OCI-LY1 (cell line): ENCODE measurements at regions not wholly inside any gene's neighbourhood (a gene's known extent, or its start where the extent isn't known, plus 50 kb on each side); places are given as distances from the start of the nearest gene placed in this dataset.

Experiments used
- H2AFZ ChIP-seq: fragments of 200-600 bp; sonication (generic), shearing (Covaris generic); 2 replicates; pipeline ENCODE4 v1.6.0; 2014; ENCODE audit warnings: antibody characterized with exemption, mild to moderate bottlenecking, low read length
- H3F3A ChIP-seq: fragments of 200-600 bp; sonication (generic), shearing (Covaris generic); 2 replicates; pipeline ENCODE4 v1.6.0; 2014; ENCODE audit warnings: mild to moderate bottlenecking, antibody characterized with exemption, low read length, moderate library complexity; ENCODE audit not compliant: insufficient read depth
- H3K27ac ChIP-seq: fragments of 200-600 bp; sonication (generic); 2 replicates; pipeline ENCODE4 v1.5.1; 2014; ENCODE audit warnings: low read length, mixed run types, mild to moderate bottlenecking, low read depth; ENCODE audit not compliant: poor library complexity, severe bottlenecking
- H3K27me3 ChIP-seq: fragments of 200-600 bp; sonication (generic); 2 replicates; pipeline ENCODE4 v1.6.0; 2014; ENCODE audit warnings: antibody characterized with exemption, mild to moderate bottlenecking, low read length, moderate library complexity; ENCODE audit not compliant: insufficient read depth
- H3K36me3 ChIP-seq: fragments of 200-600 bp; sonication (generic); 2 replicates; pipeline ENCODE4 v1.6.1; 2014; ENCODE audit warnings: mild to moderate bottlenecking, antibody characterized with exemption, low read length, moderate library complexity, mixed read lengths; ENCODE audit not compliant: insufficient read depth
- H3K4me1 ChIP-seq: fragments of 200-600 bp; sonication (generic); 2 replicates; pipeline ENCODE4 v1.5.1; 2014; ENCODE audit warnings: mild to moderate bottlenecking, low read length, moderate library complexity; ENCODE audit not compliant: insufficient read depth, severe bottlenecking
- H3K4me2 ChIP-seq: fragments of 200-600 bp; sonication (generic), shearing (Covaris generic); 2 replicates; pipeline ENCODE4 v1.6.1; 2014; ENCODE audit warnings: low read length
- H3K4me3 ChIP-seq: fragments of 200-600 bp; sonication (generic); 2 replicates; pipeline ENCODE4 v1.5.1; 2014; ENCODE audit warnings: low read length, low read depth, mild to moderate bottlenecking, mixed read lengths; ENCODE audit not compliant: poor library complexity, severe bottlenecking
- H3K79me2 ChIP-seq: fragments of 200-600 bp; shearing (Covaris generic); 2 replicates; pipeline ENCODE4 v1.6.1; 2016; ENCODE audit warnings: mixed run types, low read length, mixed read lengths; ENCODE audit not compliant: insufficient read depth
- H3K9ac ChIP-seq: fragments of 200-600 bp; sonication (generic), shearing (Covaris generic); 2 replicates; pipeline ENCODE4 v1.6.1; 2014; ENCODE audit warnings: mild to moderate bottlenecking, low read length, mixed read lengths
- H3K9me2 ChIP-seq: fragments of 200-600 bp; sonication (generic), shearing (Covaris generic); 2 replicates; pipeline ENCODE4 v1.6.1; 2014; ENCODE audit warnings: low read depth, mild to moderate bottlenecking, low read length, mixed read lengths
- H3K9me3 ChIP-seq: fragments of 200-600 bp; shearing (Covaris generic); 2 replicates; pipeline ENCODE4 v1.6.1; 2014; ENCODE audit warnings: low read length, mixed read lengths
- H4K20me1 ChIP-seq: fragments of 200-600 bp; sonication (generic), shearing (Covaris generic); 2 replicates; pipeline ENCODE4 v1.6.0; 2016; ENCODE audit warnings: mild to moderate bottlenecking, low read length; ENCODE audit not compliant: insufficient read depth
- CTCF ChIP-seq: fragments of 200-600 bp; sonication (generic), shearing (Covaris generic); IDR thresholded peaks from 2 replicates; pipeline ENCODE4 v1.5.1; 2017; ENCODE audit warnings: mild to moderate bottlenecking, antibody characterized with exemption, low read length, moderate library complexity, mixed read lengths
- EZH2 ChIP-seq: fragments of 200-600 bp; sonication (generic), shearing (Covaris generic); IDR thresholded peaks from 2 replicates; pipeline ENCODE4 v1.8.0; 2017; ENCODE audit warnings: borderline replicate concordance, mixed run types, mild to moderate bottlenecking, antibody characterized with exemption, low read length, moderate library complexity, mixed read lengths

GRCh38 chr7:137146552-137147337, 196.8 kb downstream of the PTN start:
- TF ChIP-seq CTCF, result no peak
- no peak for TF ChIP-seq EZH2
- H3K4me3 ChIP-seq, result no peak overlapping the region
- no peaks in the 10 kb centered on the region for H3K9me3 ChIP-seq
- no peaks in the 10 kb centered on the region for H4K20me1 ChIP-seq
- H3K9ac ChIP-seq, result no peak overlapping the region
- H3F3A ChIP-seq, result no peaks in the 10 kb centered on the region
- H3K4me2 ChIP-seq, result no peak overlapping the region
- no peaks in the 10 kb centered on the region for H3K9me2 ChIP-seq
- no peak overlapping the region for H3K27ac ChIP-seq
- no peaks in the 10 kb centered on the region for H3K4me1 ChIP-seq
- no peak overlapping the region for H2AFZ ChIP-seq
- H3K79me2 ChIP-seq, result no peaks in the 10 kb centered on the region
- H3K27me3 ChIP-seq, result no peaks in the 10 kb centered on the region
- no peaks in the 10 kb centered on the region for H3K36me3 ChIP-seq

- no peaks in the 10 kb centered on the region for H3F3A ChIP-seq
- no peaks in the 10 kb centered on the region for H3K9me2 ChIP-seq
- H4K20me1 ChIP-seq, result no peaks in the 10 kb centered on the region
- H3K4me3 ChIP-seq, result no peak overlapping the region
- H3K36me3 ChIP-seq, result no peaks in the 10 kb centered on the region
- no peaks in the 10 kb centered on the region for H3K79me2 ChIP-seq
- no peaks in the 10 kb centered on the region for H3K27me3 ChIP-seq
- no peak overlapping the region for H3K9ac ChIP-seq
- no peak overlapping the region for H3K4me2 ChIP-seq
- no peaks in the 10 kb centered on the region for H3K9me3 ChIP-seq
- TF ChIP-seq CTCF (no peak), EZH2 (no peak)
- H2AFZ ChIP-seq, result no peak overlapping the region
- H3K27ac ChIP-seq, result no peak overlapping the region
- H3K4me1 ChIP-seq, result no peaks in the 10 kb centered on the region
These were observed 197.5 kb downstream of the PTN start for GRCh38 chr7:137146012-137146455.

DNA sequence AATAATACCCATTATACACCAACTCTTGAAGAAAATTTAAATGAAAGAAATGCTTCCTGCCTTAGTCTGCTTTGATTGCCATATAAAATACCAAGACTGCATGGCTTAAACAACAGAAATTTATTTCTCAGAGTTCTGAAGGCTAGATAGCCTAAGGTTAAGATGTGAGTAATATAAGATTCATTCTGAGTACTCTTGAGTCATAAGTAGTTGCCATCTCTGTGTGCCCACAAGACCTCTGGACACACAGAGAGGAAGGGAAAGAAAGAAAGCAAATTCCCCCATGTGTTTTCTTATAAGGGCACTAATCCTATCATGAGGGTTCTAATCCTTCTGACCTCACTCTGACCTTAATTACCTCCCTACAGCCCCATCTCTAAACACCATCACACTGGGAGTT, 201.2 kb downstream of the PTN start:
- H2AFZ ChIP-seq, result no peak overlapping the region
- no peaks in the 10 kb centered on the region for H3K79me2 ChIP-seq
- H3K27ac ChIP-seq, result no peak overlapping the region
- no peaks in the 10 kb centered on the region for H4K20me1 ChIP-seq
- no peaks in the 10 kb centered on the region for H3K27me3 ChIP-seq
- no peak overlapping the region for H3K4me3 ChIP-seq
- no peak overlapping the region for H3K4me2 ChIP-seq
- no peak overlapping the region for H3K9ac ChIP-seq
- H3K9me3 ChIP-seq, result no peaks in the 10 kb centered on the region
- no peak for TF ChIP-seq CTCF
- no peak for TF ChIP-seq EZH2
- no peaks in the 10 kb centered on the region for H3K4me1 ChIP-seq
- H3K36me3 ChIP-seq, result no peaks in the 10 kb centered on the region
- H3F3A ChIP-seq, result no peaks in the 10 kb centered on the region
- no peaks in the 10 kb centered on the region for H3K9me2 ChIP-seq
